ENCODE measurements at regions not wholly inside any gene's neighbourhood (a gene's known extent, or its start where the extent isn't known, plus 50 kb on each side); places are given as distances from the start of the nearest gene placed in this dataset.

- ChIA-PET CTCF (no interaction called here), POLR2A (ENCODE audit: low non-redundant PET) (no interaction called here)
- Histone ChIP-seq H3K9me3 (ENCODE audit: low read depth, low read length, poor library complexity, severe bottlenecking) (no peaks in the 10 kb centered on the region), H3K4me3 (ENCODE audit: low read depth, low read length, poor library complexity, severe bottlenecking) (no peak overlapping the region), H3K27ac (ENCODE audit: low read depth, low read length, poor library complexity, severe bottlenecking) (no peak overlapping the region), H3K4me1 (ENCODE audit: insufficient read depth, low read length, poor library complexity, severe bottlenecking) (no peaks in the 10 kb centered on the region), H3K36me3 (ENCODE audit: insufficient read depth, low read length, poor library complexity, severe bottlenecking) (no peaks in the 10 kb centered on the region), H3K27me3 (replicated peaks; ENCODE audit: insufficient read depth, low read depth, low read length, poor library complexity) (no peaks in the 10 kb centered on the region)
- TF ChIP-seq, protein P1, sequence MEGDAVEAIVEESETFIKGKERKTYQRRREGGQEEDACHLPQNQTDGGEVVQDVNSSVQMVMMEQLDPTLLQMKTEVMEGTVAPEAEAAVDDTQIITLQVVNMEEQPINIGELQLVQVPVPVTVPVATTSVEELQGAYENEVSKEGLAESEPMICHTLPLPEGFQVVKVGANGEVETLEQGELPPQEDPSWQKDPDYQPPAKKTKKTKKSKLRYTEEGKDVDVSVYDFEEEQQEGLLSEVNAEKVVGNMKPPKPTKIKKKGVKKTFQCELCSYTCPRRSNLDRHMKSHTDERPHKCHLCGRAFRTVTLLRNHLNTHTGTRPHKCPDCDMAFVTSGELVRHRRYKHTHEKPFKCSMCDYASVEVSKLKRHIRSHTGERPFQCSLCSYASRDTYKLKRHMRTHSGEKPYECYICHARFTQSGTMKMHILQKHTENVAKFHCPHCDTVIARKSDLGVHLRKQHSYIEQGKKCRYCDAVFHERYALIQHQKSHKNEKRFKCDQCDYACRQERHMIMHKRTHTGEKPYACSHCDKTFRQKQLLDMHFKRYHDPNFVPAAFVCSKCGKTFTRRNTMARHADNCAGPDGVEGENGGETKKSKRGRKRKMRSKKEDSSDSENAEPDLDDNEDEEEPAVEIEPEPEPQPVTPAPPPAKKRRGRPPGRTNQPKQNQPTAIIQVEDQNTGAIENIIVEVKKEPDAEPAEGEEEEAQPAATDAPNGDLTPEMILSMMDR (conservative IDR thresholded peaks at IDR 0.05; ENCODE audit: low read depth, low read length), result no peak
- TF ChIP-seq EZH2 (IDR thresholded peaks at IDR 0.05; ENCODE audit: borderline replicate concordance, low read depth, low read length, poor library complexity, severe bottlenecking), result no peak
- BruUV-seq (replicated peaks), result no TSS peak
- intact Hi-C loops (cut with micrococcal nuclease; ENCODE audit: unreplicated experiment), result no loop called here
- DNase-seq (ENCODE audit: low spot score), result no peak
These were observed 392.6 kb downstream of the FUT8 start for GRCh38 chr14:65805113-65805473.

DNA sequence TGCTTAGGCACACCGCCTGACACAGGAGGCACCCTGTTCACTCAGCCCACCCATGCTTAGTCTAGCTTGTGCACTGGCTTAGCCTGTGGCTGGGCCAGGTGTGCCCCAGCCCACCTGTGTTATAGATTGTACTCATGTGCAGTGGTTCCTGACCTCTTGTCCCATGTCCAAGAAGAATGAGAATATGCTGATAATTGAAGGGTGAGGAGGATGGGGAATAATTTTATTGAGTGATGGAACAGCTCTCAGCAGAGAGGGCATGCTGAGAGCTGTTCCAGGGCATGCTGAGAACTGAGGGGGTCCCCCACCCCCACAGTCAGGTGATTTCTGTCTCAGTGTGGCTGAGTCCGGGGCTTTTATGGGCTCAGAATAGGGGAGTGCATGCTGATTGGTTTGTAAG lies 395.9 kb downstream of the FUT8 start:
- BruUV-seq (replicated peaks), result no TSS peak
- H3K4me1 ChIP-seq (ENCODE audit: insufficient read depth, low read length, poor library complexity, severe bottlenecking), result no peaks in the 10 kb centered on the region
- intact Hi-C loops (cut with micrococcal nuclease; ENCODE audit: unreplicated experiment), result no loop called here
- no peaks in the 10 kb centered on the region for H3K36me3 ChIP-seq (ENCODE audit: insufficient read depth, low read length, poor library complexity, severe bottlenecking)
- H3K4me3 ChIP-seq (ENCODE audit: low read depth, low read length, poor library complexity, severe bottlenecking), result no peak overlapping the region
- no peak for DNase-seq (ENCODE audit: low spot score)
- no peaks in the 10 kb centered on the region for H3K9me3 ChIP-seq (ENCODE audit: low read depth, low read length, poor library complexity, severe bottlenecking)
- no peaks in the 10 kb centered on the region for H3K27me3 ChIP-seq (replicated peaks; ENCODE audit: insufficient read depth, low read depth, low read length, poor library complexity)
- no peak overlapping the region for H3K27ac ChIP-seq (ENCODE audit: low read depth, low read length, poor library complexity, severe bottlenecking)
- ChIA-PET CTCF (no interaction called here), POLR2A (ENCODE audit: low non-redundant PET) (no interaction called here)
- no peak for TF ChIP-seq EZH2 (IDR thresholded peaks at IDR 0.05; ENCODE audit: borderline replicate concordance, low read depth, low read length, poor library complexity, severe bottlenecking)
- TF ChIP-seq, protein P1 (conservative IDR thresholded peaks at IDR 0.05; ENCODE audit: low read depth, low read length), result no peak

DNA sequence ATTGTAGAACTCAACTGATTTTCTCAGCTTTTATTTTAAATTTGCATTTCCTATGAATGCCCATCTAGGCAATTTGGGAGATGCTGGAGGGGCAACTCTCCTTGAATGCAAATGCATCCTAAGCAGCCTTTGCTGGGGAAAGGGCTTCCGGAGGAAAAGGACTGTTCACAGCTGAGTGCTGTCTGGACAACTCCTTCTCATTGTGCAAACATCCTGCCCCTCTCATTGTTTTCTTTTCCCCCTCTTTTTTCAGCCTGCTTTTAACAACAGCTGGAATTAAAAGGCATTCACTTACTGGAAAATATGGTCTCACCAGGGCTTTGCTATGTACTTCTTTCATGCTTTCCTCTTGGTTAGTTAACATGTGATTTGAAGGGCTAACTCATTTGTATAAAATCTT lies 397.8 kb downstream of the FUT8 start:
- Histone ChIP-seq H3K4me3 (ENCODE audit: low read depth, low read length, poor library complexity, severe bottlenecking) (no peak overlapping the region), H3K36me3 (ENCODE audit: insufficient read depth, low read length, poor library complexity, severe bottlenecking) (no peaks in the 10 kb centered on the region), H3K4me1 (ENCODE audit: insufficient read depth, low read length, poor library complexity, severe bottlenecking) (no peaks in the 10 kb centered on the region), H3K27me3 (replicated peaks; ENCODE audit: insufficient read depth, low read depth, low read length, poor library complexity) (no peaks in the 10 kb centered on the region), H3K9me3 (ENCODE audit: low read depth, low read length, poor library complexity, severe bottlenecking) (no peaks in the 10 kb centered on the region), H3K27ac (ENCODE audit: low read depth, low read length, poor library complexity, severe bottlenecking) (no peak overlapping the region)
- intact Hi-C loops (cut with micrococcal nuclease; ENCODE audit: unreplicated experiment), result no loop called here
- TF ChIP-seq EZH2 (IDR thresholded peaks at IDR 0.05; ENCODE audit: borderline replicate concordance, low read depth, low read length, poor library complexity, severe bottlenecking), result no peak
- TF ChIP-seq, protein P1 (conservative IDR thresholded peaks at IDR 0.05; ENCODE audit: low read depth, low read length), result no peak
- no peak for DNase-seq (ENCODE audit: low spot score)
- CTCF ChIA-PET, result interaction anchor here (0.6 kb wide), 1 partner anchor 38 kb away, joined by 3 read pairs; no protein-coding TSS in a partner anchor
- no TSS peak for BruUV-seq (replicated peaks)
- POLR2A ChIA-PET (ENCODE audit: low non-redundant PET), result no interaction called here
